ENCODE measurements at regions not wholly inside any gene's neighbourhood (a gene's known extent, or its start where the extent isn't known, plus 50 kb on each side); places are given as distances from the start of the nearest gene placed in this dataset.

DNA sequence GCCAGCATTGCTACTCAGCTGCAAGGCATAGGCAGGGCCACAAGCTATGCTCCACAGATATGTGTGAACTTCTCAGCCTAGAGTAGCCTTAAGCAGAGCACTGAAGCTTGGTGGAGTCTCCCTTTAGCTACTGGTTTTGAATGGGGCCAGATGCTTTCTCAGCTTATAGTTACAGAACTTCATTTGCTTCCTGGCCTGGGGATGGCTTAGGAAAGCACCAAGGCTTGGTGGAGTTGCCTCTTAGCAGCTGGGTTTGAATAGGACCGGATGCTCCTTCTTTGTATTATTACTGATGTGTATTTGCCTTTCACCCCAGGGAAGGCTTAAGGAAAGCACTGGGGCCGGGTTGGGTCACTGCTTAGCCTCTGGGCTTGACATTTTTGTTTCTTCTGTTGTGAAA, 497.8 kb upstream of the SEMA6A start:
- no peak overlapping the region for H3K4me3 ChIP-seq (ENCODE audit: low read depth, low read length, poor library complexity, severe bottlenecking)
- ChIA-PET POLR2A (no interaction called here), CTCF (ENCODE audit: unreplicated experiment) (no interaction called here)
- no peak overlapping the region for H3K27ac ChIP-seq (ENCODE audit: low read depth, low read length, poor library complexity, severe bottlenecking)
- H3K79me2 ChIP-seq (ENCODE audit: insufficient read depth, low read depth, low read length): no peaks in the 10 kb centered on the region
- H3K9me3 ChIP-seq (ENCODE audit: low read length): no peaks in the 10 kb centered on the region
- H3K36me3 ChIP-seq (ENCODE audit: insufficient read depth, low read length): no peaks in the 10 kb centered on the region
- no peak overlapping the region for H2AFZ ChIP-seq (ENCODE audit: low read length)
- H3K4me1 ChIP-seq (ENCODE audit: insufficient read depth, low read length, poor library complexity, severe bottlenecking): no peaks in the 10 kb centered on the region
- H4K20me1 ChIP-seq (ENCODE audit: insufficient read depth, low read length): no peaks in the 10 kb centered on the region
- no peak overlapping the region for H3K4me2 ChIP-seq (ENCODE audit: low read length)
- intact Hi-C loops (cut with micrococcal nuclease; ENCODE audit: unreplicated experiment): no loop called here
- no peak for DNase-seq (ENCODE audit: low spot score)
- H3K9me2 ChIP-seq (ENCODE audit: insufficient read depth, low read length): no peaks in the 10 kb centered on the region
- BruUV-seq (replicated peaks): no TSS peak
- TF ChIP-seq, protein P1, sequence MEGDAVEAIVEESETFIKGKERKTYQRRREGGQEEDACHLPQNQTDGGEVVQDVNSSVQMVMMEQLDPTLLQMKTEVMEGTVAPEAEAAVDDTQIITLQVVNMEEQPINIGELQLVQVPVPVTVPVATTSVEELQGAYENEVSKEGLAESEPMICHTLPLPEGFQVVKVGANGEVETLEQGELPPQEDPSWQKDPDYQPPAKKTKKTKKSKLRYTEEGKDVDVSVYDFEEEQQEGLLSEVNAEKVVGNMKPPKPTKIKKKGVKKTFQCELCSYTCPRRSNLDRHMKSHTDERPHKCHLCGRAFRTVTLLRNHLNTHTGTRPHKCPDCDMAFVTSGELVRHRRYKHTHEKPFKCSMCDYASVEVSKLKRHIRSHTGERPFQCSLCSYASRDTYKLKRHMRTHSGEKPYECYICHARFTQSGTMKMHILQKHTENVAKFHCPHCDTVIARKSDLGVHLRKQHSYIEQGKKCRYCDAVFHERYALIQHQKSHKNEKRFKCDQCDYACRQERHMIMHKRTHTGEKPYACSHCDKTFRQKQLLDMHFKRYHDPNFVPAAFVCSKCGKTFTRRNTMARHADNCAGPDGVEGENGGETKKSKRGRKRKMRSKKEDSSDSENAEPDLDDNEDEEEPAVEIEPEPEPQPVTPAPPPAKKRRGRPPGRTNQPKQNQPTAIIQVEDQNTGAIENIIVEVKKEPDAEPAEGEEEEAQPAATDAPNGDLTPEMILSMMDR (conservative IDR thresholded peaks at IDR 0.05; ENCODE audit: low read length): no peak
- no peak for TF ChIP-seq EZH2phosphoT487 (IDR thresholded peaks at IDR 0.05; ENCODE audit: borderline replicate concordance, low read depth, low read length)

DNA sequence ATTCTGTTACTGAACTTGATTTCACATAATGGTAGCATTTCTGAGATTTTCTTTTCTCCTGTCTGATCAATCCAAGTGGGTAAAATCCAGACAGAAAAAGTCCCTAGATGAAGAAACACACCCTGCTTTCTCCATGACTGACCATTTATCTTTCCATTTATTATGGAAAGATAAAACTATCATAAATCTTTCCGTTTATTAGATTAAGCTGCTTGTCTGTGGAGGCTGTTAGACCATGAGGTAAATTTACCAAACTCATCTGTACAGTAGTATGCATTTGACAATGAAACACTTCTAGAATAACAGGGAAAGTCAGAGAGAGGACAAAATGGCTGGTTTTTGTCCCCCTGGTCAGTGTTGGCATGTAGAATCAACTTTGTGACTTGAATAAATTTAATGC, 491.2 kb upstream of the SEMA6A start:
- POLR2A ChIA-PET: no interaction called here

DNA sequence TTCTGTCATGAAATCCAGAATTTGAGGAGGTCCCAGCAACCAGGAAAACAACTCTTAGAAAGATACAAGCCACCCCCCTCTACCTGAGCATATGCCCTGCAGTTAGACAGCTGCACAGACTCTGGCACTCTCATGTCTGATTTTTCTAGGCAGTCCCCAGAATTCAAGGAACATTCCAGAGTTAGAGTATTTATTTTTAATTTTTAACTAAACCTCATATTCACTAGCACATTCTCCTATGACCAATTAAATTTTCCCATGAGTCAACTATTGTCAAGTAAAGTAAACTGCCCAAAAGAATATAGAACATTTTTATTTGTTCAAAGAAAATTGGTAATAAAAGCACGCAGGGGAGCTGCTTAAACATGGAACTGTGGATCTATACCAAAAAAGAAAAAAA, 490.5 kb upstream of the SEMA6A start:
- no peak for DNase-seq (ENCODE audit: low spot score)
- ChIA-PET POLR2A (no interaction called here), CTCF (ENCODE audit: unreplicated experiment) (no interaction called here)
- Histone ChIP-seq H2AFZ (ENCODE audit: low read length) (no peak overlapping the region), H3K9me2 (ENCODE audit: insufficient read depth, low read length) (no peaks in the 10 kb centered on the region), H3K79me2 (ENCODE audit: insufficient read depth, low read depth, low read length) (no peaks in the 10 kb centered on the region), H3K27ac (ENCODE audit: low read depth, low read length, poor library complexity, severe bottlenecking) (no peak overlapping the region), H4K20me1 (ENCODE audit: insufficient read depth, low read length) (no peaks in the 10 kb centered on the region), H3K4me3 (ENCODE audit: low read depth, low read length, poor library complexity, severe bottlenecking) (no peak overlapping the region), H3K36me3 (ENCODE audit: insufficient read depth, low read length) (no peaks in the 10 kb centered on the region), H3K9me3 (ENCODE audit: low read length) (no peaks in the 10 kb centered on the region), H3K4me1 (ENCODE audit: insufficient read depth, low read length, poor library complexity, severe bottlenecking) (no peaks in the 10 kb centered on the region), H3K4me2 (ENCODE audit: low read length) (no peak overlapping the region)
- no TSS peak for BruUV-seq (replicated peaks)
- intact Hi-C loops (cut with micrococcal nuclease; ENCODE audit: unreplicated experiment): no loop called here
- TF ChIP-seq, protein P1 (conservative IDR thresholded peaks at IDR 0.05; ENCODE audit: low read length): no peak
- no peak for TF ChIP-seq EZH2phosphoT487 (IDR thresholded peaks at IDR 0.05; ENCODE audit: borderline replicate concordance, low read depth, low read length)

More for the DNA sequence above, 491.2 kb upstream of the SEMA6A start:
- Histone ChIP-seq H3K79me2 (ENCODE audit: insufficient read depth, low read depth, low read length) (no peaks in the 10 kb centered on the region), H3K36me3 (ENCODE audit: insufficient read depth, low read length) (no peaks in the 10 kb centered on the region), H3K9me2 (ENCODE audit: insufficient read depth, low read length) (no peaks in the 10 kb centered on the region), H3K9me3 (ENCODE audit: low read length) (no peaks in the 10 kb centered on the region), H2AFZ (ENCODE audit: low read length) (no peak overlapping the region), H3K27ac (ENCODE audit: low read depth, low read length, poor library complexity, severe bottlenecking) (no peak overlapping the region), H4K20me1 (ENCODE audit: insufficient read depth, low read length) (no peaks in the 10 kb centered on the region), H3K4me3 (ENCODE audit: low read depth, low read length, poor library complexity, severe bottlenecking) (no peak overlapping the region), H3K4me2 (ENCODE audit: low read length) (no peak overlapping the region), H3K4me1 (ENCODE audit: insufficient read depth, low read length, poor library complexity, severe bottlenecking) (no peaks in the 10 kb centered on the region)
- BruUV-seq (replicated peaks): no TSS peak
- no peak for DNase-seq (ENCODE audit: low spot score)
- intact Hi-C loops (cut with micrococcal nuclease; ENCODE audit: unreplicated experiment): no loop called here
- TF ChIP-seq, protein P1 (conservative IDR thresholded peaks at IDR 0.05; ENCODE audit: low read length): no peak
- TF ChIP-seq EZH2phosphoT487 (IDR thresholded peaks at IDR 0.05; ENCODE audit: borderline replicate concordance, low read depth, low read length): no peak
- CTCF ChIA-PET (ENCODE audit: unreplicated experiment): no interaction called here
